HG02610 (cell line): ENCODE measurements at regions not wholly inside any gene's neighbourhood (a gene's known extent, or its start where the extent isn't known, plus 50 kb on each side); places are given as distances from the start of the nearest gene placed in this dataset.
"Not testable (repeated sequence)": the region's sequence is repeated elsewhere in the genome, so short reads cannot be mapped to it uniquely, and the experiment has no call there.

Experiments used
- ATAC-seq: cut with Tn5 transposase; IDR thresholded peaks from one replicate; pipeline ENCODE4 v1.9.1; 2021; ENCODE audit warnings: mild to moderate bottlenecking, moderate library complexity; ENCODE audit not compliant: unreplicated experiment

DNA sequence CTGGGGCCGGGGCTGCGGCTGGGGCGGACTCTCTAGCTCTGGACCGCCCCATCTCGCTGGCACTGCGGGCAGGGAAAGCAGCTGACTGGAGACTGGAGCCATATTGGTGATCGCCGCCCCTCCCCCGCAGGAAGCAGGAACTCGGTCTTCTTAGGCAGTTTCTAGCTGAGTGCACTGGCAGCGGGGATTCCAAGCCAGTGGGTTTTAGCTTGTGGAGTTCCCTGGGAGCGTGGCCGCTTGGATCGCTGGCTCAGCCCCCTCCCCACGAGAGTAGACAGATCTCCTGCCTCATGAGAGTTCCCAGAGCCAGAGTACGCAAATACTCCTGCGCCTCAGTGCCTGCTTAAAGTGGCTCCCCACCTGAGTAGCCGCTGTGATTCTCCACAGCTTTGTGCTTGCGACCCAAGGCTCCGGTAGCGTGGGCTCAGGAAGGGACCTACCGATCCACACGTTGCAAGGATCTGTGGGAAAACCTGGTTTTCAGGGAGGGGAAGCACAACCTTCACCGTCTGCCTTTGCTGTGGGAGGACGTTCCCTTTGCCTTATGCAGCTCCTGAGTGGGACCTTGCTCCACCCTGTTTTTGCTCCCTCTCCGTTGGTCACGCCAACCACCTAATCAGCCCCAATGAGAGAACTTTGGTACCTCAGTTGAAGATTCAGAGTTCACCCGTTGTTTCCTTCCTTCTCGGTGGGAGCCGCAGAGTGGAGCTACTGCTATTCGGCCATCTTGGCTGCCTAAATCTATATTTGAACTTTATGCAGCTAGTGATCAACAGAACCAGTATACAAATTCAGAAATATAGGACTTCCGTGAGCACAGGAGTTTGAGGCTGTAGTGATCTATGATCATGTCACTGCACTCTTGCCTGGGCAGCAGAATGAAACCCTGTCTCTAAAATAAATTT lies 803.9 kb upstream of the PCDH10 start:
- no peak for ATAC-seq

DNA sequence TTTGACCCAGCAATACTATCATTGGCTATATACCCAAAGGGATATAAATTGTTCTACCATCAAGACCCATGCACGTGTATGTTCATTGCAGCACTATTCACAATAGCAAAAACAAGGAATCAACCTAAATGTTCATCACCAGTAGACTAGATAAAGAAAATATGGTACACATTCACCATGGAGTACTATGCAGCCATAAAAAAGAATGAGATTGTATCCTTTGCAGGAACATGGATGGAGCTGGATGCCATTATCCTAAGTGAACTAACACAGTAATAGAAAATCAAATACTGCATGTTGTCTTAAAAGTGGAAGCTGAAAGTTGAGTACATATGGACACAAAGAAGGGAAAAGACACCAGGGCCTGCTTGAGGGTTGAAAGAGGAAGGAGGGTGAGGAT lies 803.1 kb upstream of the PCDH10 start:
- ATAC-seq, result no peak

DNA sequence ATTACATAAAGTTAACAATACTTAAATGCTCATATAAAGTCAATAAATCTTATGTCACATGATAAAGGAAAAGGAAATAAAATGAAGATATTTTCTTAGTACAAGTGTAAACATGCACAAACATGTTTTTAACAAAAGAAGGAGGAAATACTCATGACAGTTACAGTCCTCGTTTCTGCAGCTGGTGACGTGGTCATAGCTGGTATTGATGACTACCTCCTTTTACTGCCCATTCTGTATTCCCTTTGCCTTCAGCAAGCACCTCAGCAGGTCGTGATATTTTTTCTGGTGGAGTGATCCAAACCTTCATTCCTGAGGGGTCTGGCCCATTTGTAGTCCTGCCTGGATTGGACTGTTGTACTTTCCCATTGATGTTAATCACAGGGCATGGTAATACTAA lies 797.5 kb upstream of the PCDH10 start:
- not testable (repeated sequence) for ATAC-seq

DNA sequence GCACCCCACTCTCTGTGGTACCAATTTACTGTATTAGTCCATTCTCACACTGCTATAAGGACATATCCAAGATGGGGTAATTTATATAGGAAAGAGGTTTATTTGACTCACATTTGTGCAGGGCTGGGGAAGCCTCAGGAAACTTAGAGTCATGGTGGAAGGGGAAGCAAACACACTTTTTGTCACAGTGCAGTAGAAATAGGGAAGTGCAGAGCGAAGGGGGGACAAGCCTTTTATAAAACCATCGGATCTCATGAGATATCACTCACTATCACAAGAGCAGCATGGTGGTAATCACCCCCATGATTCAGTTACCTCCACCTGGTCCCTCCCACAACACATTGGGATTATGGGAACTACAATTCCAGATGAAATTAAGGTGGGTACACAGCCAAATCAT lies 766.9 kb upstream of the PCDH10 start:
- no peak for ATAC-seq

DNA sequence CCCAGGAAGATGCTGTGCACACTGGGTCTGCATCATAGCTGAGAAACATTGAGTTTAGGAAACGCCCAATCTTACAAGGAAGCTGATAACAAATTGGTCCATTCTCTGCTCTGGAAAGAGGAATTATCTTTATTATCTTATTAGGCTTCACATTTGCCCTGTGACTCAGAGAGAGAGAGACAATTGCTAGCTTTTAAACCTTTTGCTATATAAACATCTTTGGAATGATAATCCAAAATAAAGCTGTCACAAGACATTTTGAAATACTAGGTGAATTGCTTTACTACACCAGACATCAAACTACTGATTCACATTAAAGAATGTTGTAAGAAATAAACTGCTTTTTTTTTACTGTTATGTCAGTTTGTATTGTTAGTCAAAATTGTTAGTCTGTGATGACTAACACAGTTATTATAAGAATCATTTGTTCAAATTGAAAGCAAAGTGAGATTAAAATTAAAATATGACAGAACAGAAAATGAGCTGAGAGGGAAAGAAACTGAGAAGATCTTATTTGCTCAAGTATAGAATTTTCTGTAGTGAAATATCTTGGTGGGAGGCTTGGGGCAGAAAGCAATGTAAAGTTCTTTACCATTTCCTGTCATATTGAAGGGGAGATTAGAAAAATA lies 765.4 kb upstream of the PCDH10 start:
- ATAC-seq, result no peak

DNA sequence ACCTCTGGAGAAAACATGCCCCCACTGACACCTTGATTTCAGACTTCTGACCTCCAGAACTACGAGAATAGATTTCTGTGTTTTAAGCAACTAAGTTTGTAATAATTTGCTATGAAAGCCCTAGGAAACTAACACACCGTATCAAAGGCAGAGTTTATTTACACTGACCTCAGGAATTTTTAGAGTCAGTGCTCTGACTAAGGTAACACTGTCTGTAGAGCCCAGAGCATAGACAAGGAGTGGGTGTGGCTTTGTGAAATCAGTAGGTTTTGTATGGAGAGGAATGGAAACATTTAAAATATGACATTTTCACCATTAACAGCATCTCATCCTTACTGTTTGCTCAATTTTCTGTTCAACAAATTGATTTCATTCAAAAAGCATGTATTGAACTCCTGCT lies 764.4 kb upstream of the PCDH10 start:
- no peak for ATAC-seq

DNA sequence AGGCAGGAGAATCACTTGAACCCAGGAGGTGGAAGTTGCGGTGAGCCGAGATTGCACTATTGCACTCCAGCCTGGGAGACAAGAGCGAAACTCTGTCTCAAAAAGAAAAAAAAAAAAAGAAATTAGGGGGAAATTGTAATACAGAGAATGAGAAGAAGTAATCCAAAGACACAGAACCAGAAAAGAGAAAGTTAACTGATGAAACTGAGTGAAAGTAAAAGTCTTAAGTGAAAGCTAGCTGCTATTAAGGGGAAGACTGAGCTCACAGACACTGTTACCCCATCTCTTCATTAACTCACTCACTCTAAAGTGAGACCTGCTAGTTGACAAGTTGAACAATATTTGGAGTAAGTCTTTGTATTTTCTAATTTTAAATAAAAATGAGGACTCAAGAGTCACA lies 763.0 kb upstream of the PCDH10 start:
- no peak for ATAC-seq

DNA sequence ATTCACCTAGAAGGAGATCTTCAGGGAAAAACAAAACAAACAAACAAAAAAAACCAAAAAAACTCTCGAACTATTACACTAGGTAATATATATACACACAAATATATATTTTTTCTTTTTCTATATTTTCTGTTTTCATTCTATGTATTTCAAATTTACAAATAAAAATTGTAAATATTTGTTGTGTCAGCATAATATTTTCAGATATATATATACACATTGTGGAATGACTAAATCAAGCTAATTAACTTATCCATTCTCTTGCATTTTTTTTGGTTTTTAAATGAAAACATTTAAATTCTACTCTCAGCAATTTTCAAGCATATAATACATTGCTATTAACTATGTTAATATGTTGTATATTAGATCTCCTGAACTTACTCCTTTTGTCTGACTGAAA lies 762.0 kb upstream of the PCDH10 start:
- ATAC-seq, result no peak

DNA sequence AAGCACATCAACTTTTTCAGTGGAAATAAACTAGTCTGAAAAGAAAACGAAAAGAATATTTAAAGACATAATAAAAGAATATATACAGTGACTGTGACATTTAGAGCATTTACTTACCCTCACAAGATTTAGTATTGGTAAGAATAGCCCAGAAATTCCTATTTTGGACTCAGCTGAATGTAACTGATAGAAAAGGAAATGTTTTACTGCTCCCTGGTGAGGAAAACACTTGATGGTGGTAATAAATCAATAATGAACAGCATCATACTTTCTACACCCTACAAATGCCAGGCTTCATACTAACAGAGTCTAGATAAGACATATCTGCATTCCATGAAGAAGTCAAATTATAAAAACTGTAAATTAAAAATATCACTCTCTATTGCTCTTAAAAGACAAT lies 753.5 kb upstream of the PCDH10 start:
- ATAC-seq, result no peak

DNA sequence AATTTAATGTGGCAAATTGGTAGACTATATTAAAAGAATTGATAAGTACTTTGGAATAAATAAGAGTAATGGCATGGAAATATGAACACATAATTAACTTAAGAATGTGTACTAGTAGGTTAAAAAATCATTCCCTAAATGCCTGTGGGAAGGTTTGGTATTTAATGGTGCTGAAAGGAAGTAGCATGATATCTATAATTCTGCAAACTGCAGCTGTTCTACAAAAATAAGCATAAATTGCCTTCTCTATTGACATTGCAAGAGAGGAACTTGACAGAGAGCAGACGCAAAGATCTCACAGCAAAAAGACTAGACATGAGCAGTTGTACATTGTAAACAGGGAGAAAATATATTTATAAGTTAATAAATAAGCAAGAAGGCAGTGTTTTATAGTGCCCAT lies 752.5 kb upstream of the PCDH10 start:
- ATAC-seq, result no peak

DNA sequence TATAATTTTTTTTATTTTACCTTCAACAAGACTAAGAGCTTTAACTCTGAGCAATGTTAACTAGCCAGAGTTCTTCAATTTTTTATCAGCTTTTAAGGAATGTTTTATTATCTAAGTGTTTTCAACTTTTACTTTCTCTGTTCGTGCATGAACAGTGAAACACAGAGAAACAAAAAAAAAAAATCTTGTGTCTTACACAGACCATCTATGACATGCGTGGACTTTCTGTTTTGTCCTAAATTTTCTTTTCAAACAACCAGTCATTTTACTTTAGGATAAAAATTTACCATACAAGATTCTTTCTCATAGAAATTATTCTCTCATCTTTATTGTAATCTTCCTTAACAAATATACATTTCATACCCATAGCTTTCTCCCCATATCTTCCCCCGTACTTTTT lies 731.9 kb upstream of the PCDH10 start:
- ATAC-seq, result no peak

DNA sequence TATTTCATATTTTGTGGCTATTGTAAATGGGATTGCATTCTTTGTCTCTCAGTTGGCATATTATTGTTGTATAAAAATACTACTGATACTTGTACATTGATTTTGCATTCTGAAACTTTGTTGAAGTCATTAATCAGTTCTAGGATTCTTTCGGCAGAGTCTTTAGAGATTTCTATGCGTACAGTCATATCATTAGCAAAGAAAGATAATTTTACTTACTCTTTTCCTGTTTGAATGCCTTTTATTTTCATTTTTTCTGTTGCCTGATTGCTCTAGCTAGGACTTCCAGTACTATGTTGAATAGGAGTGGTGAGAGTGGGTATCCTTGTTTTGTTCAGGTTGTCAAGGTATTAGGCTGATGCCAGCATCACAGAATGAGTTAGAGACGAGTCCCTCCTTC lies 722.0 kb upstream of the PCDH10 start:
- ATAC-seq, result no peak

DNA sequence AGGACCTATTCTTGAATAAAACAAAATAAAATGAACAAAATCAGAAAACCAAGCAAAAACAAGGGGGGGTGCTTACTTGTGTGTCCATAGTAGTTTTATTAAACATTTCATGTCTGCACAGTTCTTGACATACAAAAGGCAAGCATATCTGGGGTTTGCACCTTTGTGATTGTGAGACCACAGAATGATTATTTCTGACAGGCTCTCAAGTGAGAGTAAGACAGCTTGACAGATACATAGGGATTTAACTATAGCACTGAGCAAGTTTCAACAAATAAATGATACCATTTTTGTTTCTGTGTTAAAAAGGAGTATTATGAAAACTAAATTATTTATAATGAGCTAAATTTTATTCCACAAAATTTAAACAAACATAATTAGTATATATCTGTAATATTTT lies 712.0 kb upstream of the PCDH10 start:
- ATAC-seq, result no peak

DNA sequence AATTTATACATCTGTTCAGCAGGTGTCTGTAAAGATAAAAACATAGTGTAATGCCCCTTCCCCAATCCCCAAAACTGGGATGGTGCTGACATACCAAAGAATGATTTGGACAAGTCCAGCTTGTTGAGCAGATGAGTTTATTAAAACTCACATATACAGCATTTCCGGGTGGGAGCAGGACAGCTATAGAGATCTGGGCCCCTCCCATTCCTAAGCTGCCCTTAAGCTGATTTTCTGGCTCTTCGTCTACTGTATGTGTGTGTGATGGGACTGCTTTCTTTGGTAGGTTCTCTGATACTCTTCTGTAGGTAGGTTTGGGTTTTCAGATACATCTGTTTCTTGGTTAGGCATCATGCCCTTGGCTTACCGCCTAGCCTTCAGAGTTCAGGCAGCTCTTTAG lies 703.7 kb upstream of the PCDH10 start:
- ATAC-seq, result no peak

DNA sequence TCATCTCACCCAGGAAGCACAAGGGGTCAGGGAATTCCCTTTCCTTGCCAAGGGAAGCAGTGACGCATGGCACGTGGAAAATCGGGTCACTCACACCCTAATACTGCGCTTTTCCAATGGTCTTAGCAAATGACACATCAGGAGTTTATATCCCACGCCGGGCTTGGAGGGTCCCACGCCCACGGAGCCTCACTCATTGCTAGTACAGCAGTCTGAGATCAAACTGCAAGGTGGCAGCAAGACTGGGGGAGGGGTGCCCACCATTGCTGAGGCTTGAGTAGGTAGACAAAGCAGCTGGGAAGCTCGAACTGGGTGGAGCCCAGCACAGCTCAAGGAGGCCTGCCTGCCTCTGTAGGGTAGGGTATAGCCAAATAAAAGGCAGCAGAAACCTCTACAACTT lies 691.1 kb upstream of the PCDH10 start:
- not testable (repeated sequence) for ATAC-seq

DNA sequence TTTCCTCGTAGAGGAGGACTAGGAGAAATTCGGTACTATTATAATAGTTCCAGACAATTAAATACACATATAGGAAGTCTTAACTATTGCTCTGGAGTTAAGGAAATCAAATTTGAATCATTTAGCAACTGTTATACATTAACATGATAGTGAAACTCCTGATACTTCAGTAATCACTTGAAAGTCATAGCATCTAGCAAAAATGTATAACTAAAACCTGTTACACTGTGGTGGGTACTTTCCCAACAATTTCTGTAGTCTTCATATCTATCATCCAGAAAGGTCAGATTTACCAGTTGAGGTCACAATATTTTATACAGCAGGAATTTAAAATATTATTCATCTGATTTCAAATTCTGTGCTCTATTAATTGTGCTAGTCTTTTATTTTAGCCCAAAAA lies 669.6 kb upstream of the PCDH10 start:
- no peak for ATAC-seq

DNA sequence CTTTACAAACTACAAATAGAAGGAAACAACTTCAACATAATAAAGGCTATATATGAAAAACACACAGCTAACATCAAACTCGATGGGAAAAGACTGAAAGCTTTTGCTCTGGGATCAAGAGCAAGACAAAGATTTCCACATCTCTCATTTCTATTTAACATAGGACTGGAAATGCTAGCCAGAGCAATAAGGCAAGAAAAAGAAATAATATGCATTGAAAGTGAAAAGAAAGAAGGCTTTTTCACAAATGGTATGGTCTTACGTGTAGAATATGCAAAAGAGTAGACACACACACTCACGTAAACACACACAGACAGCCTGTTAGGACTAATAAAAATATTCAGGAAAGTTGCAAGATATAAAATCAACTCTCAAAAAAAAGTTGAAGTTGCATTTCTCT lies 660.5 kb upstream of the PCDH10 start:
- ATAC-seq, result no peak

DNA sequence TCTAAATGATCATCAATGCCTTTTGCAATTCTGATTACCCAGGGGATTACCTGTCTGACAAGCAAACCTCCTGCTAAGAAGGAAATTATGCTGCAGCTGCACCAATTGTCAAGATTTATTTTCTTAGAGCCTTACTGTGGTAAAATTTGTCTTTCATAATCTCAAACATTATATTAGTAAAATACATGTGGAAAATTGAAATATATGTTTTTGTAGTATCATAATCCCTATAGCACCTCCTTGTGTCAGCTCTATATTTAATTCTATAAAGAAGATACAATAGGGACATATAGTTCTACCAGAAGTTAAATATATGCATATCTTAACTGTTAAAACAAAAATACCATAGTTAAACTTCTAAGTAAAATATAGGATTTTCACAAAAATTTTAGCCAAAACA lies 655.6 kb upstream of the PCDH10 start:
- no peak for ATAC-seq

DNA sequence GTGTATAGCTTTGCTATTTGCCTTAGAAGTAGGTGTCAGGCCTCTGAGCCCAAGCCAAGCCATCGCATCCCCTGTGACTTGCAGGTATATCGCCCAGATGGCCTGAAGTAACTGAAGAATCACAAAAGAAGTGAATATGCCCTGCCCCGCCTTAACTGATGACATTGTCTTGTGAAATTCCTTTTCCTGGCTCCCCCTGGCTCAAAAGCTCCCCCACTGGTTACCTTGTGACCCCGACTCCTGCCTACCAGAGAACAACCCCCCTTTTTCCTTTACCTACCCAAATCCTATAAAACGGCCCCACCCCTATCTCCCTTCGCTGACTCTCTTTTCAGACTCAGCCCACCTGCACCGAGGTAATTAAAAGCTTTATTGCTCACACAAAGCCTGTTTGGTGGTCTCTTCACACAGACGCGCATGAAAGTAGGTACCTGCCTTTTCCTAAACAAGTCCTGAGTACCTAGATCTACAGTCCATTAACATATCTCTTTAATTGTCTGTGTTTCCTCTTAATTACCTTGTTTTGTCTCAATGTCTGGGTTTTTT lies 653.8 kb upstream of the PCDH10 start:
- ATAC-seq, result not testable (repeated sequence)

DNA sequence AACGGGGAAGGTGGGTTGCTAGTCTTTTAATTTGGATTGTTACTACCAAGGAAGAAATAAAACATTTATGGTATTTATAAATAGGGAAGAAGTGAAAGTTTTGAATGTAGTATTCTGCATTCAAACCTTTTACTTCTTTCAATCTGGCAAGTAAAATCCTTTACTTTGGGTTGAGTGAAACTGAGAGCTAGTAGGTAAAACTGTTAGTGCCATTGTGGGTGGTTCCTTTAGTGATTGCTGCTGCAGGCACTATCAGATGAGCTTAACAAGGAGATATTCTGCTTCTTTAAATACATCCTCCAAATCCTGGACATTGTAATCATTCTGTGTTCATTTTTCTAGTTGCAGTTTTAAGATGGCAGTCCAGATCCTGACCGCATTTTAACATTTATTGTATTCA lies 650.9 kb upstream of the PCDH10 start:
- no peak for ATAC-seq

DNA sequence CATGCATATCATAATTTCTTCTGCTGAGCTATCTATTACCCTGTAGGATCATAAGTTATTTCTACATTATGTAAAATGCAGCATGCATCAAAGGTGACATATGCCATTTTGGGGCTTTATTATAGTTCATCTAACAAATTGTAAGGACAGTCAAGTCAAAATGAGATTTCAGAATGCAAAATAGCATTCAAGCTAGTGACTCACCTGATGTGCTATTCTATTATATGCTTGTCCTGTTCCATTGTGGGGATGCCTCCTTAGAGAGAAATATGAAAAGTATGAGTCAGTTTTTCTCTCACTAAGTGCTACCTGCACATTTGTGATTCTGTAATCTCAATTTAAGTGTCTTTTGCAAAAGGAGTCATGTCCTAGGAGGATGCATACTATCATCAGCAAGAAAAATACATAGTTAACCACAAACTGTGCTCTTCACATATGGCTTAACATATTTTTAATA lies 647.0 kb upstream of the PCDH10 start:
- peak; percentile 55 for ATAC-seq

DNA sequence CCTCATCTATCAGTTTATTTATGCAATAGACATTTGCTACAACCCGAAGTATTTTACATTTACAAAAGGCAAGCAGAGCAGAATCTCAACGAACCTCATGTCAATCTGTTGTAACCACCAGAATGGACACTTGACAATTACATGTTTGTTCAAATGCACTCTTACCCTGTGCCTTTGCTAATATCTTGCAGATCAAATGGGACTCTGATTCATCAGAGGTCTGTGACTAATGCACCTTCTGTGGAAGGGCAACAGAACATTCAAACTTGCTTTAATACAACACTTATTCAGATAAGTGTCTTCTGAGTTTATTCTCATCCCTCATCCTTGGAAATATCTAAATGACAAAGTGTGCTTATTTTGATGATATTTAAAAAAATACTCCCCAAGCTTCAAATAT lies 644.7 kb upstream of the PCDH10 start:
- ATAC-seq, result no peak
